Stimulated activated CD4-positive, alpha-beta T cell treated with anti-CD3 and anti-CD28 coated beads, Interleukin-4, amount 100 ng/mL, for 24 hours (primary cell): ENCODE measurements at regions not wholly inside any gene's neighbourhood (a gene's known extent, or its start where the extent isn't known, plus 50 kb on each side); places are given as distances from the start of the nearest gene placed in this dataset.
"Not testable (repeated sequence)": the region's sequence is repeated elsewhere in the genome, so short reads cannot be mapped to it uniquely, and the experiment has no call there.

ENCODE experiments used
- DNase-seq: peaks from one replicate; pipeline ENCODE4 v3.0.0-alpha.2; 2020

GRCh38 chr1:91148641-91149069 lies 126.8 kb upstream of the ZNF644 start:
- DNase-seq, result no peak

- no peak for DNase-seq
These were observed 120.0 kb upstream of the ZNF644 start for GRCh38 chr1:91141858-91142257.

- DNase-seq, result no peak
These were observed 117.1 kb upstream of the ZNF644 start for GRCh38 chr1:91138959-91139358.

GRCh38 chr1:91137173-91137852 lies 115.5 kb upstream of the ZNF644 start:
- DNase-seq, result no peak

GRCh38 chr1:91135799-91136198 lies 114.0 kb upstream of the ZNF644 start:
- no peak for DNase-seq

DNA sequence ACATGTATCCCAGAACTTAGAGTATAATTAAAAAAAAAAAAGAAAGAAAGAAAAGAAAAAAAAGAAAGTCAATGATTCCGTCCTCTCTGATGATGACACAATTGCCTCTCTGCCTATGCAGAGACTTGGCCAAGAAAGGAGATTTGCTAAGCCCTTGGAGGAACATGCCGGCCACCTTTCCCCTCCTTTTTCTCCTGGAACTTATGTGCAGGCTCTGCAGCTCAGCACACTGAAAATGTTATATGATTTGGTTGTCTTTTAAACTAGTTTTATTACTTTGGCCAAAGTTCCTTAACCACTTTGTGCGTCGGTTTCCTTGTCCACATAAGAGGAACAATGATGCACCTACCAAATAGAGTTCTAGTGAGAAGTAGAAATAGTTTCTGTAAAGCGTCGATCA lies 111.4 kb upstream of the ZNF644 start:
- no peak for DNase-seq

- no peak for DNase-seq
These were observed 108.6 kb upstream of the ZNF644 start for GRCh38 chr1:91130256-91130985.

GRCh38 chr1:91129458-91129857 lies 107.6 kb upstream of the ZNF644 start:
- DNase-seq, result no peak

- no peak for DNase-seq
These were observed 107.2 kb upstream of the ZNF644 start for GRCh38 chr1:91129017-91129416.

- DNase-seq, result peak; percentile 61
These were observed 103.2 kb upstream of the ZNF644 start for GRCh38 chr1:91124989-91125417.

DNA sequence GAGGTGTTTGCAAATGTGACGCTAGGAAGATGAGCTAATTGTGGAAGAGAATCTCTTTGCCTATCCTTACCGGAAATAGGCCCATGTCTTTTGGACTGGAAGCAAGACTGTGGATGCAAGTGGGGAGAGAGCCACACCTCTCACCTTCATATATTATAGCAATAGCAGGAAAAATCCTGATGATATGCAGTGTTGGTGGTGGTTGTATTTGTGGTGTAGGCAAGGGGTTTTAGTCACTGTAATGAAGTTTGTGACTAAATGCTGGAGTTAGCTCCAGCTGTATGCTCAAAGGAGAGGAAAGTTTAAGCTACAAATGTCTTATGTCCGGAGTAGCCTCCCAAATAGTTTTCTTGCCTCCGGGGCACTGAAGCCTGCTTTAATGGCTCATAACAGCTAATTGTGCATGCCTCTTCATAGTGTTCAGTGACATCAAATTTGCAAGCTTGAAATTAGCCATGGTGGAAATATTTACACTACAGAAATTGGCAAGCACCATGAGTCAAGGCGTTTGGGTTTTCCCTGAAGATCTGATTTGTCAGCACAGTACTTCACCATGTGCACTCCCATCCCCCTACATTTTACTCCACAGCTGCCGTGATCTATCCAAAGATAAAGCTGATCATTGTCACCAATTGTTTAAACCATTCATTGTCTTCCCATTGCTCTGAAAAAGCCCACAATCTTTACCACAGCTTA lies 102.6 kb upstream of the ZNF644 start:
- peak; percentile 36 for DNase-seq

DNA sequence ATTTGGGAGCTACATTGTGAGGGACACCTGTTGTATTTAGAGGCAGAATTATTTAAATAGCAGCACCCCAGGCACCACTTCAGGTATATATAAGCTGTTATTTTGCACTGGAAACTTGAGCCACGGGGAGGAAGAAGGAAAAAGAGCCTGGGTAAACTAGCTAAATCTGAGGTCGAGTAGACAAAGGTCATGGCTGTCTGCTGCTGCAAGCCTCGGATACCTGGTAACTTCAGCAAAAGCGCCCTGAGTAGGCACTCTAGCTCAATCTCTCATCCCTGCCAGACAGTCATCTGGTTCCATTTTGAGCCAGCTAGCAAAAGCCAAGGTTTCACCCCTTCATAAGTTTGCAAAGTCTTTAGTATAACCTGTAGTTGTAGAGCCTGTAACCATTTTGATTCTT lies 101.9 kb upstream of the ZNF644 start:
- DNase-seq, result no peak

GRCh38 chr1:91123319-91123718 lies 101.5 kb upstream of the ZNF644 start:
- DNase-seq, result no peak

DNA sequence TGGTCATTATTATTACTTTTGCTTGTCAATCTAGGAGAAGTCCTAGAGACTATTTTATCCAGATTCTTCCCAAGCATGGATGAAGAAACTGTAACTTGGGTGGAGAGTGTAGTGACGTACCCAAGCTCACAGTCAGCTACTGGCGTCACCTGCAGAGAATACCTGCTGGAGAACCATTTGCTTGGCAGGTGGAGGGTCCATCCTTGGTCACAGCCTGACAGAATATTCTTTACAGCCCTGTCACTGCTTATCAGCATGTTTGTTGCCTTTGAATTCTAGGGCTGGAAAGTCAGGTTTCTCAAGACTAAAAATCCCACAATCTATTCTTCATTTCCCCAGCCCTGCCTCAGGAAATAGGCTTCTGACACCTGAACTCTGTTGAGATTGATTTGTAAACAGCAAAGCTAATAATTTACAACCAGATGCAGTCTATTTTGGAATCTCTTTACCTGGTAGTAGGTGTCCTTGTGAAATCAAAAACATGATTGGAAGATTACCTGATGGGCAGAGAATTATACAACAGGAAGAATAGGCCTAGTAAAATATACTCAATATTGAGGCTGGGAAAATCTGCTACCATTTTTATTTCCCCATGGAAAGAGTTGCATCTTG lies 100.4 kb upstream of the ZNF644 start:
- no peak for DNase-seq

DNA sequence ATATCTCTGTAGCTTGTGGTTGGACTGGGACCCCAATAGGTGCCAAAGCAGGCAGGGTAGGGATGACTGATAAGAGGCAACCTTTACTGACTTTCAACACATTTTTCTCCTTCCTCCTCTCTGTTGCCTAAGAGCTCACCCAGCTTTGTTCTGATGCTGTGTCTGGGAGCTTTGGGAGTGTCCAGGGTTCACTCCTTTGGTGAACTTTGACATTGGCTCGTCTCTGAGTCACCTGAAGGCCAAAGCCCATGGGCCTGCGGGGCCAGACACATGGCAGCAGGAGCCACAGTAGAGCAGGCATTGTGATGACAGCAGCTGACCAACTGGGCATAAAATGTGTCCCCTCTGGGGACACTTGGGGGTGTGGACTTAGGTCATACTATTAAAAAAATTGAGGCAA lies 99.5 kb upstream of the ZNF644 start:
- DNase-seq, result no peak

- DNase-seq, result no peak
These were observed 99.1 kb upstream of the ZNF644 start for GRCh38 chr1:91120936-91121335.

DNA sequence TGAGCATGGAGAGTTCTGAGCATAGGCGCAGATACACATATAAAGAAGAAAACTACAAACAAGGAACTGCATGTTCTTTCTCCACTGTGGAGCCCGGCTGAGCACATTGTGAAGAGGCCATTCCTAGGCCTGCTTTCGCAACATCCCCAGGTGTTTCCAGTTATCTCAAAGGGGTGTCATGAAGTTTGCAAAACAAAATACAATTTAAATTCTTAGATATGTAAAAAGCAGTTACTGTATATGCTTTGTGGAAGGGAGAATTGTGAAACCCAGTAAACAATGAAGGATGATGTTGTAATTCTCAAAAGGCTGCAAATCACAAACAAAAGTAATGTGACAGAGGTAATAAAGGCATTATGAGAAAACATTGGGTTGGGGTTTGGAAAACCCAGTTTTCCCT lies 98.6 kb upstream of the ZNF644 start:
- DNase-seq, result no peak

DNA sequence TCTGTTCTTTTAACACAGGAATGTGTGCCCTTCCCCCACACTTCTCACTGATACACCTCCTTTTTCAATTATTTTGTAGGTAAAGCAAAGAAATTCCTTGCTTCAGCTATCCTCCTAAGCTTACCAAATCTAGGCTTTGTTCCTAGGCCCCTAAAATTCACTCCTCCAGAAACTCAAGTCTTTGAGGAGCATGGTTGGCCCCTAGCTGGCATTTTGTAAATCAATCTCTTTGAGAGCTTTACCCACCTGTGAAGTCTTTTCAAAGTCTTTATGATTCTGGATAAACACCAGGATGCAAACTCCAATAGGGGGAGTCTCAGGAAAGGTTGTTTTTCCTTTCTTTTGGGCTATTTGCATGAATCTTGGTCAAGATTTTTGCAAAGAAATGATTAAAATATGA lies 82.9 kb upstream of the ZNF644 start:
- DNase-seq, result no peak

DNA sequence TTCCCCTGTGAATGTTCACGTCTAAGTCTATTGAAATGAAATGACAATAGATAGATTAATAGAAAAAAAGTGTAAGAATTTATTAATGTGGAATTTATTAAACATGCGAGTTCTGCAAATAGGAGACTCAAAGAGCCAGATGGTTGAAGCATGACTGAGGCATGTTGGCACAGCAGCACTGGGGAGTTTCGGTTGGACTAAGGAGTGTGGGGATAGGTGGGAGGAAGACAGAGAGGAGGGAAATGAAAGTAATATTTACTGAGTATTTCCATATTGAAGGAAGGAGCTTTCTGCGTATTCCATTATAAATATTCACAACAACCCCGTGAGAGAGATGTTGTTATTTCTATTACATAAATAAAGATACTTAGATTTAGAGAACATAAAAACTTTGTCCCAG lies 79.5 kb upstream of the ZNF644 start:
- DNase-seq, result no peak

GRCh38 chr1:91099746-91100621 lies 78.1 kb upstream of the ZNF644 start:
- no peak for DNase-seq

DNA sequence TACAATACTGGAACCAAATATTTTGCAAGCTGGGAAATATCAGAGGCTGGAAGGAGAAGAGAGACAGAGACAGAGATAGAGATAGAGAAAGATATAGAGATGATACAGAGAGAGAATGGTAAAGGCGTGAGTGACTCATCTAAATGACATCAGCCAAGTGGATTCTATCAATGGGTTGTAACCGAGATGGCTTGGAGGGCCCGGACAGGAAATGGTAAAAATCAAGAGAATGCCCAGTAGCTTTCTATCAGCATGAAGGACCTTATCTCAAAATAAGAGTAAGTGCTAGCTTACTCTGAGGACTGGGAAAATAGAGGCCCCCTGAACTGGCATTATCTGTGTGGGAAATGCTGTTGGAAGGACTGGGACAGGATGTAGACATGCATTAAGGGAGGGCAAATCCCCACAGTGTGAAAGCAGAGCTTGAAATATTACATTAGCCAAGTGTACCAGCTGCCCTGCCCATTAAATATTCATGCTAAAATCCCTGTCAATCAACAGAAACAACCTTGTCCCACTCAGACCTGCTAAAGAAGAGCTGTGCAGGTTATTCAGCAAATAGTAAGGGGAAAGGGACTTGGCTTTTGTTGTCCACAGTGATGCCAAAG lies 76.6 kb upstream of the ZNF644 start:
- DNase-seq, result no peak

DNA sequence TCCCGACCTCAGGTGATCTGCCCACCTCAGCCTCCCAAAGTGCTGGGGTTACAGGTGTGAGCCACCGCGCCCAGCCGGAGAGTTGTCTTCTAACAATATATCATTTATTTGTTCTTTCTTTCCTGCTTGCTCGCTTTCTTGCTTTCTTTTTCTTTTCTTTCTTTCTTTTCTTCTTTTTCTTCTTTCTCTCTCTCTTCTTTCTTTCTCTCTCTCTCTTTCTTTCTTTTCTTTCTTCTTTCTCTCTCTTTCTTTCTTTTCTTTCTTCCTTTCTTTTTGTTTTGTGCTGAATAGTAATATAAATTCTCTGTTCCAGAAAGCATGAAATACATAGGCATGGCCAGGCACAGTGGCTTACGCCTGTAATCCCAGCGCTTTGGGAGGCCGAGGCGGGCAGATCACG lies 73.5 kb upstream of the ZNF644 start:
- not testable (repeated sequence) for DNase-seq
